H4 (cell line): ENCODE measurements at regions not wholly inside any gene's neighbourhood (a gene's known extent, or its start where the extent isn't known, plus 50 kb on each side); places are given as distances from the start of the nearest gene placed in this dataset.
A peak's percentile ranks its signal among the peaks of the same experiment; 100 is the strongest.
"Not testable (repeated sequence)": the region's sequence is repeated elsewhere in the genome, so short reads cannot be mapped to it uniquely, and the experiment has no call there.

Experiments used
- DNase-seq: peaks from one replicate; pipeline ENCODE4 v3.0.0-alpha.2; 2015; ENCODE audit warnings: low spot score

GRCh38 chr3:102036472-102036871, 187.2 kb downstream of the NFKBIZ start:
- no peak for DNase-seq

- no peak for DNase-seq
Measured at GRCh38 chr3:102037209-102037608, 187.9 kb downstream of the NFKBIZ start.

- peak; percentile 25 for DNase-seq
Measured at GRCh38 chr3:102037791-102038190, 188.5 kb downstream of the NFKBIZ start.

- DNase-seq, result no peak
Measured at GRCh38 chr3:102038477-102039142, 189.3 kb downstream of the NFKBIZ start.

- not testable (repeated sequence) for DNase-seq
Measured at GRCh38 chr3:102040144-102040543, 190.8 kb downstream of the NFKBIZ start.

- DNase-seq, result no peak
Measured at GRCh38 chr3:102053375-102053989, 204.2 kb downstream of the NFKBIZ start.

GRCh38 chr3:102054543-102055080, 205.3 kb downstream of the NFKBIZ start:
- DNase-seq, result no peak

GRCh38 chr3:102057781-102058421, 208.6 kb downstream of the NFKBIZ start:
- no peak for DNase-seq

- DNase-seq, result no peak
Measured at GRCh38 chr3:102059145-102059943, 210.0 kb downstream of the NFKBIZ start.

- no peak for DNase-seq
Measured at GRCh38 chr3:102060814-102061213, 211.5 kb downstream of the NFKBIZ start.

GRCh38 chr3:102063572-102063971, 214.3 kb downstream of the NFKBIZ start:
- no peak for DNase-seq

- DNase-seq, result no peak
Measured at GRCh38 chr3:102066470-102066869, 217.2 kb downstream of the NFKBIZ start.

- DNase-seq, result no peak
Measured at GRCh38 chr3:102068327-102068726, 219.0 kb downstream of the NFKBIZ start.

GRCh38 chr3:102068736-102069135, 219.4 kb downstream of the NFKBIZ start:
- DNase-seq, result no peak

GRCh38 chr3:102069211-102069662, 219.9 kb downstream of the NFKBIZ start:
- no peak for DNase-seq

- DNase-seq, result no peak
Measured at GRCh38 chr3:102074946-102075345, 225.6 kb downstream of the NFKBIZ start.

- DNase-seq, result no peak
Measured at GRCh38 chr3:102078401-102078800, 229.1 kb downstream of the NFKBIZ start.

GRCh38 chr3:102078854-102079808, 229.8 kb downstream of the NFKBIZ start:
- no peak for DNase-seq

GRCh38 chr3:102079809-102080197, 230.5 kb downstream of the NFKBIZ start:
- DNase-seq, result no peak

- no peak for DNase-seq
Measured at GRCh38 chr3:102081572-102082289, 232.4 kb downstream of the NFKBIZ start.
